Neuronal stem cell (in vitro differentiated cells): ENCODE measurements at regions not wholly inside any gene's neighbourhood (a gene's known extent, or its start where the extent isn't known, plus 50 kb on each side); places are given as distances from the start of the nearest gene placed in this dataset.

Experiments used
- DNase-seq: peaks from one replicate; pipeline ENCODE4 v3.0.0-alpha.2; 2013; ENCODE audit warnings: low spot score
- H2AFZ ChIP-seq: one replicate; pipeline ENCODE4 v1.6.1; 2013; ENCODE audit warnings: mild to moderate bottlenecking, low read length, inconsistent platforms
- H2AK5ac ChIP-seq: 2 replicates; pipeline ENCODE4 v1.6.1; 2013; ENCODE audit warnings: low read depth, mild to moderate bottlenecking, inconsistent platforms, low read length, moderate library complexity, mixed read lengths
- H2BK120ac ChIP-seq: 2 replicates; pipeline ENCODE4 v1.6.1; 2013; ENCODE audit warnings: low read depth, mild to moderate bottlenecking, inconsistent platforms, low read length, moderate library complexity, mixed read lengths
- H2BK12ac ChIP-seq: one replicate; pipeline ENCODE4 v1.6.1; 2013; ENCODE audit warnings: low read length, inconsistent platforms
- H2BK15ac ChIP-seq: 2 replicates; pipeline ENCODE4 v1.6.1; 2013; ENCODE audit warnings: mild to moderate bottlenecking, low read length, inconsistent platforms, mixed read lengths
- H2BK5ac ChIP-seq: one replicate; pipeline ENCODE4 v1.6.1; 2013; ENCODE audit warnings: inconsistent platforms, mild to moderate bottlenecking, low read length, moderate library complexity
- H3K14ac ChIP-seq: one replicate; pipeline ENCODE4 v1.6.1; 2013; ENCODE audit warnings: low read length, inconsistent platforms
- H3K18ac ChIP-seq: 2 replicates; pipeline ENCODE4 v1.6.1; 2013; ENCODE audit warnings: low read length, inconsistent platforms
- H3K23ac ChIP-seq: 2 replicates; pipeline ENCODE4 v1.6.1; 2013; ENCODE audit warnings: low read depth, mild to moderate bottlenecking, mixed read lengths, low read length, inconsistent platforms; ENCODE audit not compliant: poor library complexity
- H3K27ac ChIP-seq: replicated peaks from 3 replicates; pipeline ENCODE4 v1.5.1; 2013; ENCODE audit warnings: low read length, inconsistent platforms
- H3K27me3 ChIP-seq, 3 experiments: 2 replicates each; pipeline ENCODE4 v1.6.1; 2013; ENCODE audit warnings: low read length in 3 of 3, mild to moderate bottlenecking in 2 of 3, inconsistent platforms in 1 of 3, low read depth in 1 of 3, mixed read lengths in 1 of 3, moderate library complexity in 1 of 3; ENCODE audit not compliant: control insufficient read depth in 3 of 3, insufficient read depth in 3 of 3
- H3K36me3 ChIP-seq, 2 donors: replicated peaks in 1 of 2; 2 replicates each; pipeline ENCODE4 v1.6.1; 2013; ENCODE audit warnings: low read length in 2 of 2; ENCODE audit not compliant: control insufficient read depth in 2 of 2, insufficient read depth in 2 of 2
- H3K4ac ChIP-seq: 2 replicates; pipeline ENCODE4 v1.6.1; 2013; ENCODE audit warnings: inconsistent platforms, mild to moderate bottlenecking, low read length, moderate library complexity
- H3K4me1 ChIP-seq, 2 donors: 1 replicate in 1 of 2; 2 replicates in 1 of 2; pipeline ENCODE4 v1.6.1; 2013; ENCODE audit warnings: low read length in 2 of 2, low read depth in 1 of 2; ENCODE audit not compliant: control insufficient read depth in 2 of 2, insufficient read depth in 1 of 2
- H3K4me2 ChIP-seq: one replicate; pipeline ENCODE4 v1.6.1; 2013; ENCODE audit warnings: mild to moderate bottlenecking, low read length, inconsistent platforms; ENCODE audit not compliant: insufficient read depth, poor library complexity, severe bottlenecking
- H3K4me3 ChIP-seq, 2 donors: 2 replicates each; pipeline ENCODE4 v1.5.1; 2013; ENCODE audit warnings: low read length in 2 of 2, mild to moderate bottlenecking in 2 of 2, inconsistent platforms in 1 of 2, moderate library complexity in 1 of 2
- H3K79me1 ChIP-seq: one replicate; pipeline ENCODE4 v1.6.1; 2013; ENCODE audit warnings: low read depth, mild to moderate bottlenecking, inconsistent platforms, low read length, moderate library complexity
- H3K9ac ChIP-seq: one replicate; pipeline ENCODE4 v1.6.1; 2013; ENCODE audit warnings: mild to moderate bottlenecking, low read depth, low read length, inconsistent platforms; ENCODE audit not compliant: poor library complexity
- H3K9me3 ChIP-seq, 2 donors: replicated peaks in 1 of 2; 2 replicates each; pipeline versions ENCODE3 to v1.6.1; 2013; ENCODE audit warnings: low read length in 2 of 2, mild to moderate bottlenecking in 2 of 2, inconsistent platforms in 1 of 2, low read depth in 1 of 2, mixed read lengths in 1 of 2, moderate library complexity in 1 of 2; ENCODE audit not compliant: control insufficient read depth in 2 of 2, insufficient read depth in 1 of 2
- H4K8ac ChIP-seq: one replicate; pipeline ENCODE4 v1.6.1; 2013; ENCODE audit warnings: low read depth, mild to moderate bottlenecking, inconsistent platforms, low read length, moderate library complexity
- H4K91ac ChIP-seq: one replicate; pipeline ENCODE4 v1.6.1; 2013; ENCODE audit warnings: low read length, low read depth, mild to moderate bottlenecking, inconsistent platforms; ENCODE audit not compliant: poor library complexity
- WGBS, 2 donors: extraction: QIAGEN DNeasy Blood & Tissue Kit; methylation state at CpG; one replicate each; pipeline ENCODE4 v1.1.7; 2013; ENCODE audit warnings: missing lambda C conversion rate in 2 of 2, mixed read lengths in 1 of 2; ENCODE audit not compliant: insufficient read length in 2 of 2, insufficient replicate concordance in 1 of 2; ENCODE audit errors: extremely low coverage in 2 of 2; 5-methylcytosine and 5-hydroxymethylcytosine counted together

DNA sequence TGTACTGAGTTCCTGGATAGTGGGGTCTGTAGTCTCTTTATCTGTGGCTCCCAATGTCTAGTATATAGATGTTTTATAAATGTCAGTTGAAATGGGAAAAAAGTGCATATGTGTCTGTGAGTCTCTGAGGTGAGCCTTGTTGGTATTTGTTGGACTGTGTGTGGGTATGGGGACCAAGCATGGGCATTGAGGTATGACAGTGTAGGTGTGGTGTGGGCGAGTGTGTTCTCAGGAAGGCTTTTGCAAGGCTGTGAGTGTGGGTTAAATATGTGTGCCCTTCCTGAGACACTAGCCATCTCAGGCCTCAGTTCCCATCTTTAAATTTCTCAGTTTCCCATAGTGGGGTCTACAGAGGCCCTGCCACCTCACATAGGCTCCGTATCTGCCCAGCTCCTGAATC lies 440.2 kb upstream of the CCL2 start:
- no peak overlapping the region for H3K9ac ChIP-seq
- no peak overlapping the region for H2AK5ac ChIP-seq
- no peak overlapping the region for H3K4ac ChIP-seq
- no peak for DNase-seq
- no peak overlapping the region for H2BK5ac ChIP-seq
- H3K23ac ChIP-seq: no peak overlapping the region
- H3K9me3 ChIP-seq: no peaks in the 10 kb centered on the region
- no peak overlapping the region for H3K4me2 ChIP-seq
- no peak overlapping the region for H2BK12ac ChIP-seq
- H3K36me3 ChIP-seq: no peaks in the 10 kb centered on the region
- no peak overlapping the region for H2BK15ac ChIP-seq
- no peak overlapping the region for H4K91ac ChIP-seq
- H3K14ac ChIP-seq: no peak overlapping the region
- H3K4me3 ChIP-seq: no peak overlapping the region
- no peak overlapping the region for H3K18ac ChIP-seq
- no peak overlapping the region for H3K27ac ChIP-seq
- H2AFZ ChIP-seq: no peak overlapping the region
- no peaks in the 10 kb centered on the region for H3K79me1 ChIP-seq
- H3K27me3 ChIP-seq: no peaks in the 10 kb centered on the region
- no peak overlapping the region for H2BK120ac ChIP-seq
- no CpG with 5 or more reads among the region's 2 CpGs for WGBS, 2 donors
- H4K8ac ChIP-seq: no peak overlapping the region
- H3K4me1 ChIP-seq: peaks cover 0 to 8% of the 10 kb centered on the region in 2 donors

DNA sequence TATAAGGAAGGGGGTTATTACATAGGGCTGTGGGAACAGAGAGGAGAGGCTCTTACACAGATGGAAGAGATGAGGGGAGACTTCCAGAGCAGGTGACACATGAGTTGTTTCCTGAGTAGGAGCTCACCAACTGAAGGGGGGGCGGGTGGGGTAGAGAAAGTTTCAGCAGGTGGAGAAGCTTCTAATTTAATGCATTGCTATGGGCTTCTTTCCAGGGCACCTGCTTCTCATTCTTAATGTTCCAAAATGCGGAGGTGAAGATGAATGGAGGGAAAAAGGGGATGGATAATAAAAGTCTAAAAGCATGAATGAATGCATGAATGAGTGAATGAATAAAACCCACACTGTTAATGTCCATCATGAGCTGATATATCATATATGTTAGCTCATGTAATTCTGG lies 439.0 kb upstream of the CCL2 start:
- Histone ChIP-seq H3K18ac (no peak overlapping the region), H3K4ac (no peak overlapping the region), H2BK120ac (no peak overlapping the region), H3K4me3 (no peak overlapping the region), H4K8ac (no peak overlapping the region), H3K9ac (no peak overlapping the region), H3K4me1 (peaks cover 0 to 5% of the 10 kb centered on the region in 2 donors), H2BK12ac (no peak overlapping the region), H3K4me2 (no peak overlapping the region), H3K14ac (no peak overlapping the region), H3K27ac (no peak overlapping the region), H3K9me3 (no peaks in the 10 kb centered on the region), H2AK5ac (no peak overlapping the region), H2BK15ac (no peak overlapping the region), H3K23ac (no peak overlapping the region), H3K27me3 (no peaks in the 10 kb centered on the region), H3K79me1 (no peaks in the 10 kb centered on the region), H3K36me3 (no peaks in the 10 kb centered on the region), H4K91ac (no peak overlapping the region), H2BK5ac (no peak overlapping the region), H2AFZ (no peak overlapping the region)
- WGBS, 2 donors: no CpG with 5 or more reads among the region's 2 CpGs
- no peak for DNase-seq

DNA sequence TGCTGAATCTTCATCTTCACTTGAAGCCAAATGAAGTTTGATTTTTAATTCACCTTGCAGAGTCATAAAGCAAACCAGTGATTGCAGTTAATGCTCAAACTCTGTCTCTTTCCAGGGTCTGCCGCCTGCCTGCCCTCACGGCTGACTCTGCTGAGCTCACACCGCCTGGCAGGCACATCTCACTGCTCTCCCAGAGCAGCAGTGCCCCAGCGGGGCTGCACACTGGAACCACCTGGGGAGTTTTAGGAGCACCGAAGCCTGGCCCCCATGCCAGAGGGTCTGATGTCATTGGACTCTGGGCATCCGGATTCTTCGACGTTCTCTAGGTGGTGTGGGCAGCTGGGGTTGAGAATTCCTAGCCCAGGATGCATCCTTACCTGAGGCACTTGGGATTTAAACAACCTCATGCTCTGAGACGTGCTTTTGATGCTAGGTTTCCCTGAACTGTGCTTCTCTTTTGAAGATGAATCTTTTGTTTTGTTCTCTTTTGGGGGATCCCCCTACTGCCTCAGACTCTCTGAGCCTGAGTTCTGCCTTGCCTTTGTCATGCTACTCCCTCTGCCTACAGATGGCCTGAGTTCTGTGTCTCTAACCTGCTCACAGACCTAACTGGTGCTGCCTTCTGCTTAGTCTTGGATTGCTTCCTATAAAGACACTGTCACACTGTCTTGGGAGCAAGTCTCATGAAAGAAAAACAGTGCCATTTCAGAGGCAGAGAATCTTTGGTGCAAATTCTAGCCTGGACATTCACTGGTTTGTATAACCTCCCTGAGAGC lies 438.1 kb upstream of the CCL2 start:
- no peak for DNase-seq
- no CpG with 5 or more reads among the region's 9 CpGs for WGBS, 2 donors
- no peak overlapping the region for H2AK5ac ChIP-seq
- no peak overlapping the region for H3K18ac ChIP-seq
- no peaks in the 10 kb centered on the region for H3K36me3 ChIP-seq
- H3K27ac ChIP-seq: no peak overlapping the region
- no peak overlapping the region for H3K4ac ChIP-seq
- H3K23ac ChIP-seq: no peak overlapping the region
- H3K9ac ChIP-seq: no peak overlapping the region
- no peak overlapping the region for H2BK5ac ChIP-seq
- H3K4me3 ChIP-seq: no peak overlapping the region
- H3K4me2 ChIP-seq: no peak overlapping the region
- no peaks in the 10 kb centered on the region for H3K79me1 ChIP-seq
- no peaks in the 10 kb centered on the region for H3K9me3 ChIP-seq
- no peak overlapping the region for H2BK120ac ChIP-seq
- H4K91ac ChIP-seq: no peak overlapping the region
- no peak overlapping the region for H4K8ac ChIP-seq
- no peaks in the 10 kb centered on the region for H3K27me3 ChIP-seq
- no peak overlapping the region for H2BK15ac ChIP-seq
- no peak overlapping the region for H2BK12ac ChIP-seq
- H3K4me1 ChIP-seq: no peaks in the 10 kb centered on the region
- H3K14ac ChIP-seq: no peak overlapping the region
- no peak overlapping the region for H2AFZ ChIP-seq

DNA sequence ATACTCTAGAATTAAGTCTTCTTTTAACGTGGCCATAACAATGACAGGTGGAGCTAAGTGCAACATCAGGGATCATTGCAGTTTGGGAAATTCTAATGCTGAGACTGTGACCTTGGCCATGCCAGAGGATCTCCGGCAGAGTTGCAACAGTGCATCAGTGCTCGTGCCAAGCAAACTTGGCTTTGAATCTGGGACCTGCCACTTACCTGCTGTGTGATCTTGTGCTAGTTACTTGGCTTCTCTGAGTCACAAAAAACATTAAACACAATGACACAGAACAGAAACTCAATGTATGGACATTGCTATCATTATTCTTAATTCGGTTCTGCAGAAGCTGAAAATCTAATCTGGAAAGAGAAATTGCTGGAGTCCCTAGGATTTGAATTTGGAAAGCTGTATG lies 435.5 kb upstream of the CCL2 start:
- no peaks in the 10 kb centered on the region for H3K4me1 ChIP-seq
- no peaks in the 10 kb centered on the region for H3K9me3 ChIP-seq
- no peak overlapping the region for H3K4me2 ChIP-seq
- no peaks in the 10 kb centered on the region for H3K79me1 ChIP-seq
- H3K36me3 ChIP-seq: no peaks in the 10 kb centered on the region
- no peak overlapping the region for H3K18ac ChIP-seq
- WGBS, 2 donors: no CpG with 5 or more reads among the region's 4 CpGs
- no peak overlapping the region for H3K9ac ChIP-seq
- no peak overlapping the region for H4K91ac ChIP-seq
- H3K4me3 ChIP-seq: no peak overlapping the region
- H2BK15ac ChIP-seq: no peak overlapping the region
- H2AFZ ChIP-seq: no peak overlapping the region
- H3K14ac ChIP-seq: no peak overlapping the region
- no peak overlapping the region for H2BK12ac ChIP-seq
- H3K4ac ChIP-seq: no peak overlapping the region
- H3K23ac ChIP-seq: no peak overlapping the region
- no peak overlapping the region for H2BK120ac ChIP-seq
- no peak overlapping the region for H3K27ac ChIP-seq
- no peak overlapping the region for H4K8ac ChIP-seq
- no peaks in the 10 kb centered on the region for H3K27me3 ChIP-seq
- no peak overlapping the region for H2BK5ac ChIP-seq
- DNase-seq: no peak
- no peak overlapping the region for H2AK5ac ChIP-seq
